H1 (cell line): ENCODE measurements at regions not wholly inside any gene's neighbourhood (a gene's known extent, or its start where the extent isn't known, plus 50 kb on each side); places are given as distances from the start of the nearest gene placed in this dataset.

Source experiments
- CTCF ChIA-PET: fragments of 300-600 bp; sonication (Branson Sonifier 250); formaldehyde crosslinking; loops from one replicate; lab custom pipeline; 2021; ENCODE audit not compliant: partially characterized antibody; lab: Charles Lee
- POLR2A ChIA-PET: fragments of 300-600 bp; sonication (Branson Sonifier 250); formaldehyde crosslinking; loops from one replicate; lab custom pipeline; 2021; ENCODE audit warnings: inconsistent platforms; ENCODE audit not compliant: partially characterized antibody; lab: Charles Lee
- DNase-seq, 2 experiments: peaks; one replicate each; pipeline versions ENCODE4 v3.0.0 to v3.0.0-alpha.2; 2010 to 2022; ENCODE audit warnings: low spot score in 2 of 2, low read depth in 1 of 2, mixed read lengths in 1 of 2
- FAIRE-seq: peaks from 2 replicates; lab custom pipeline; 2011; peaks lifted over from hg19 to GRCh38; lab: Jason Lieb, UNC
- H2AFZ ChIP-seq: 2 replicates; pipeline ENCODE4 v1.8.1; 2012; ENCODE audit warnings: low read length, inconsistent platforms
- H2AK5ac ChIP-seq: 2 replicates; pipeline ENCODE4 v1.6.1; 2013; ENCODE audit warnings: low read depth, low read length
- H2BK120ac ChIP-seq: replicated peaks from 2 replicates; pipeline ENCODE3; 2013; ENCODE audit warnings: low read depth, low read length, inconsistent platforms
- H2BK12ac ChIP-seq: 2 replicates; pipeline ENCODE4 v1.6.1; 2013; ENCODE audit warnings: low read depth, low read length
- H2BK15ac ChIP-seq: 2 replicates; pipeline ENCODE4 v1.6.1; 2013; ENCODE audit warnings: low read length
- H2BK20ac ChIP-seq: 2 replicates; pipeline ENCODE4 v1.6.1; 2013; ENCODE audit warnings: low read length
- H2BK5ac ChIP-seq: 2 replicates; pipeline ENCODE4 v1.6.1; 2013; ENCODE audit warnings: low read depth, low read length
- H3K14ac ChIP-seq: 2 replicates; pipeline ENCODE4 v1.6.1; 2013; ENCODE audit warnings: inconsistent platforms; ENCODE audit not compliant: insufficient read length
- H3K18ac ChIP-seq: 2 replicates; pipeline ENCODE4 v1.6.1; 2013; ENCODE audit warnings: low read length; ENCODE audit errors: extremely low read depth
- H3K23ac ChIP-seq: 2 replicates; pipeline ENCODE4 v1.6.1; 2013; ENCODE audit warnings: inconsistent platforms; ENCODE audit not compliant: insufficient read length
- H3K23me2 ChIP-seq: 2 replicates; pipeline ENCODE4 v1.6.1; 2013; ENCODE audit warnings: low read depth, low read length
- H3K27ac ChIP-seq: 2 replicates; pipeline ENCODE4 v1.6.1; 2011; ENCODE audit warnings: low read depth, low read length, inconsistent platforms
- H3K27me3 ChIP-seq, 4 experiments: replicated peaks in 1 of 4; 1 replicate in 1 of 4; 2 replicates in 3 of 4; pipeline versions ENCODE4 v1.6.1 to v1.8.1; 2011 to 2013; ENCODE audit warnings: low read length in 3 of 4, mild to moderate bottlenecking in 3 of 4, inconsistent platforms in 2 of 4, mixed read lengths in 2 of 4, moderate library complexity in 1 of 4; ENCODE audit not compliant: control insufficient read depth in 3 of 4, insufficient read depth in 3 of 4; ENCODE audit errors: extremely low read depth in 1 of 4
- H3K36me3 ChIP-seq, 4 experiments: 2 replicates each; pipeline versions ENCODE4 v1.6.1 to v1.8.1; 2011 to 2013; ENCODE audit warnings: mild to moderate bottlenecking in 4 of 4, low read length in 3 of 4, moderate library complexity in 2 of 4, control low read depth in 1 of 4, inconsistent platforms in 1 of 4; ENCODE audit not compliant: insufficient read depth in 4 of 4, control insufficient read depth in 2 of 4
- H3K4ac ChIP-seq: replicated peaks from 2 replicates; pipeline ENCODE3; 2013; ENCODE audit warnings: low read length, low read depth, mixed read lengths, inconsistent platforms; ENCODE audit not compliant: insufficient read length
- H3K4me1 ChIP-seq, 4 experiments: replicated peaks in 1 of 4; 1 replicate in 1 of 4; 2 replicates in 3 of 4; pipeline versions ENCODE4 v1.6.1 to v1.8.1; 2011 to 2013; ENCODE audit warnings: low read length in 3 of 4, inconsistent platforms in 2 of 4, mixed read lengths in 1 of 4; ENCODE audit not compliant: insufficient read depth in 4 of 4, control insufficient read depth in 3 of 4
- H3K4me2 ChIP-seq, 2 experiments: 2 replicates each; pipeline versions ENCODE4 v1.6.1 to v1.8.1; 2011 to 2013; ENCODE audit warnings: low read depth in 2 of 2, low read length in 2 of 2, control low read depth in 1 of 2, inconsistent platforms in 1 of 2, mild to moderate bottlenecking in 1 of 2; ENCODE audit not compliant: insufficient read depth in 1 of 2
- H3K4me3 ChIP-seq, 4 experiments: fragments of 200-600, 300-600 bp in 1 of 4; sonication (generic), shearing (Covaris generic), sonication (Bioruptor Twin) in 1 of 4; 2 replicates each; pipeline versions ENCODE4 v1.5.1 to v1.8.1; 2011 to 2016; ENCODE audit warnings: low read length in 4 of 4, low read depth in 3 of 4, control low read depth in 2 of 4, inconsistent platforms in 2 of 4, mild to moderate bottlenecking in 2 of 4, mixed read lengths in 1 of 4, moderate library complexity in 1 of 4; ENCODE audit not compliant: insufficient read depth in 2 of 4; ENCODE audit errors: extremely low read depth in 1 of 4
- H3K56ac ChIP-seq: replicated peaks from 2 replicates; pipeline ENCODE3; 2013; ENCODE audit warnings: low read depth, mild to moderate bottlenecking, mixed read lengths, low read length, inconsistent platforms; ENCODE audit not compliant: insufficient read length
- H3K79me1 ChIP-seq: 2 replicates; pipeline ENCODE4 v1.6.1; 2013; ENCODE audit warnings: low read depth, low read length, control low read depth
- H3K79me2 ChIP-seq, 2 experiments: 2 replicates each; pipeline versions ENCODE4 v1.6.1 to v1.8.1; 2012 to 2013; ENCODE audit warnings: low read length in 2 of 2, mild to moderate bottlenecking in 2 of 2, inconsistent platforms in 1 of 2; ENCODE audit not compliant: insufficient read depth in 2 of 2, control insufficient read depth in 1 of 2
- H3K9ac ChIP-seq, 4 experiments: replicated peaks in 1 of 4; 1 replicate in 1 of 4; 2 replicates in 3 of 4; pipeline versions ENCODE4 v1.6.1 to v1.8.1; 2011 to 2013; ENCODE audit warnings: low read depth in 3 of 4, low read length in 3 of 4, control low read depth in 2 of 4, mild to moderate bottlenecking in 2 of 4, moderate library complexity in 2 of 4, inconsistent platforms in 1 of 4; ENCODE audit errors: extremely low read depth in 1 of 4
- H3K9me3 ChIP-seq, 2 experiments: 2 replicates each; pipeline versions ENCODE4 v1.6.1 to v1.8.1; 2012 to 2013; ENCODE audit warnings: mild to moderate bottlenecking in 2 of 2, moderate library complexity in 2 of 2, control low read depth in 1 of 2, inconsistent platforms in 1 of 2, low read depth in 1 of 2, low read length in 1 of 2, mixed read lengths in 1 of 2; ENCODE audit not compliant: insufficient read depth in 2 of 2
- H4K20me1 ChIP-seq, 2 experiments: replicated peaks in 1 of 2; 2 replicates each; pipeline versions ENCODE3 to v1.8.1; 2011 to 2013; ENCODE audit warnings: inconsistent platforms in 2 of 2, low read length in 2 of 2, mild to moderate bottlenecking in 1 of 2; ENCODE audit not compliant: insufficient read depth in 2 of 2, control insufficient read depth in 1 of 2
- H4K5ac ChIP-seq: 2 replicates; pipeline ENCODE4 v1.6.1; 2013; ENCODE audit warnings: low read length, low read depth, mixed read lengths, inconsistent platforms; ENCODE audit not compliant: insufficient read length
- H4K8ac ChIP-seq: 2 replicates; pipeline ENCODE4 v1.8.0; 2013; ENCODE audit warnings: mild to moderate bottlenecking, moderate library complexity, low read length, inconsistent platforms; ENCODE audit not compliant: insufficient read depth; ENCODE audit errors: extremely low read depth
- H4K91ac ChIP-seq: replicated peaks from 2 replicates; pipeline ENCODE3; 2013; ENCODE audit warnings: low read length, mixed read lengths, inconsistent platforms; ENCODE audit not compliant: insufficient read length
- WGBS, 2 experiments: shearing (Covaris generic) in 1 of 2; methylation state at CpG; one replicate each; pipeline versions ENCODE4 v1.1.6 to v1.1.7; 2013 to 2015; ENCODE audit warnings: low lambda C conversion rate in 2 of 2, mixed read lengths in 2 of 2, inconsistent platforms in 1 of 2, low coverage in 1 of 2, missing lambda C conversion rate in 1 of 2; ENCODE audit not compliant: insufficient replicate concordance in 2 of 2, insufficient coverage in 1 of 2, insufficient read length in 1 of 2; ENCODE audit errors: extremely low coverage in 1 of 2, missing lambda C conversion rate in 1 of 2; 5-methylcytosine and 5-hydroxymethylcytosine counted together
- TF ChIP-seq, protein P1 (sequence below): fragments of 300-600 bp; sonication (generic); IDR thresholded peaks from 2 replicates; pipeline ENCODE4 v1.7.1; 2012; ENCODE audit warnings: low read length, moderate library complexity, mild to moderate bottlenecking, inconsistent platforms; ENCODE audit not compliant: insufficient replicate concordance

DNA sequence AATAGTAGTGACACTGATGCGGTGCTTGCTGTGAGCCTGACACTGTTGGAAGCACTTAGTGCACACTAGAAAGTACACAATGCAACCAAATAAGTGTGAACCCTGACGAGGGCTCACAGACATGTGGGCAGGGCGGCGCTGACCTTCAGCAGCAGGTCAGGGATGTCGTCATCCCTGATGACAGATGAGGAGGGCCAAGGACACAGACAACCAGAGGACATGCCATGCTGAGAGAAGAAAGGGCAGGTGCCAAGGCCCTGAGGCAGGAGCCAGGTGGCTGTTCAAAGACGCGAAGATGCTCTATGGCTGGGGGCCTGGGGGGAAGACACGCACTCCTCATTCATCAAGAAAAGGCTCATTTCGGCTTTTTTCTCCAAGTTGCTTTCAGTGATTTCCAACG, 176.4 kb upstream of the CST7 start:
- Histone ChIP-seq H3K9ac (no peak overlapping the region), H3K36me3 (no peaks in the 10 kb centered on the region), H3K23me2 (no peaks in the 10 kb centered on the region; the same call in 1 of the 2 replicates), H3K23ac (no peak overlapping the region), H4K91ac (no peak overlapping the region), H4K8ac (no peak overlapping the region), H2BK20ac (no peak overlapping the region), H3K27me3 (no peaks in the 10 kb centered on the region), H3K18ac (no peak overlapping the region), H3K4me3 (no peak overlapping the region), H4K20me1 (no peaks in the 10 kb centered on the region), H3K27ac (no peak overlapping the region), H3K79me1 (no peaks in the 10 kb centered on the region), H4K5ac (no peak overlapping the region), H3K4ac (no peak overlapping the region), H2AFZ (no peak overlapping the region), H3K4me1 (no peaks in the 10 kb centered on the region), H2AK5ac (no peak overlapping the region), H3K4me2 (no peak overlapping the region), H2BK12ac (no peak overlapping the region), H2BK120ac (no peak overlapping the region), H3K79me2 (no peaks in the 10 kb centered on the region), H3K9me3 (no peaks in the 10 kb centered on the region), H2BK15ac (no peak overlapping the region), H3K14ac (no peak overlapping the region), H3K56ac (no peak overlapping the region), H2BK5ac (no peak overlapping the region)
- POLR2A ChIA-PET, result no interaction called here
- FAIRE-seq (no peak), DNase-seq (no peak)
- 89% methylated on average over 10 of the region's 10 CpGs; no CpG with 5 or more reads in 1 of the 2 experiments for WGBS, 2 experiments
- CTCF ChIA-PET, result interaction anchor here (2.1 kb wide), 1 partner anchor 8 kb away, joined by 10 read pairs; no protein-coding TSS in a partner anchor
- TF ChIP-seq, protein P1, sequence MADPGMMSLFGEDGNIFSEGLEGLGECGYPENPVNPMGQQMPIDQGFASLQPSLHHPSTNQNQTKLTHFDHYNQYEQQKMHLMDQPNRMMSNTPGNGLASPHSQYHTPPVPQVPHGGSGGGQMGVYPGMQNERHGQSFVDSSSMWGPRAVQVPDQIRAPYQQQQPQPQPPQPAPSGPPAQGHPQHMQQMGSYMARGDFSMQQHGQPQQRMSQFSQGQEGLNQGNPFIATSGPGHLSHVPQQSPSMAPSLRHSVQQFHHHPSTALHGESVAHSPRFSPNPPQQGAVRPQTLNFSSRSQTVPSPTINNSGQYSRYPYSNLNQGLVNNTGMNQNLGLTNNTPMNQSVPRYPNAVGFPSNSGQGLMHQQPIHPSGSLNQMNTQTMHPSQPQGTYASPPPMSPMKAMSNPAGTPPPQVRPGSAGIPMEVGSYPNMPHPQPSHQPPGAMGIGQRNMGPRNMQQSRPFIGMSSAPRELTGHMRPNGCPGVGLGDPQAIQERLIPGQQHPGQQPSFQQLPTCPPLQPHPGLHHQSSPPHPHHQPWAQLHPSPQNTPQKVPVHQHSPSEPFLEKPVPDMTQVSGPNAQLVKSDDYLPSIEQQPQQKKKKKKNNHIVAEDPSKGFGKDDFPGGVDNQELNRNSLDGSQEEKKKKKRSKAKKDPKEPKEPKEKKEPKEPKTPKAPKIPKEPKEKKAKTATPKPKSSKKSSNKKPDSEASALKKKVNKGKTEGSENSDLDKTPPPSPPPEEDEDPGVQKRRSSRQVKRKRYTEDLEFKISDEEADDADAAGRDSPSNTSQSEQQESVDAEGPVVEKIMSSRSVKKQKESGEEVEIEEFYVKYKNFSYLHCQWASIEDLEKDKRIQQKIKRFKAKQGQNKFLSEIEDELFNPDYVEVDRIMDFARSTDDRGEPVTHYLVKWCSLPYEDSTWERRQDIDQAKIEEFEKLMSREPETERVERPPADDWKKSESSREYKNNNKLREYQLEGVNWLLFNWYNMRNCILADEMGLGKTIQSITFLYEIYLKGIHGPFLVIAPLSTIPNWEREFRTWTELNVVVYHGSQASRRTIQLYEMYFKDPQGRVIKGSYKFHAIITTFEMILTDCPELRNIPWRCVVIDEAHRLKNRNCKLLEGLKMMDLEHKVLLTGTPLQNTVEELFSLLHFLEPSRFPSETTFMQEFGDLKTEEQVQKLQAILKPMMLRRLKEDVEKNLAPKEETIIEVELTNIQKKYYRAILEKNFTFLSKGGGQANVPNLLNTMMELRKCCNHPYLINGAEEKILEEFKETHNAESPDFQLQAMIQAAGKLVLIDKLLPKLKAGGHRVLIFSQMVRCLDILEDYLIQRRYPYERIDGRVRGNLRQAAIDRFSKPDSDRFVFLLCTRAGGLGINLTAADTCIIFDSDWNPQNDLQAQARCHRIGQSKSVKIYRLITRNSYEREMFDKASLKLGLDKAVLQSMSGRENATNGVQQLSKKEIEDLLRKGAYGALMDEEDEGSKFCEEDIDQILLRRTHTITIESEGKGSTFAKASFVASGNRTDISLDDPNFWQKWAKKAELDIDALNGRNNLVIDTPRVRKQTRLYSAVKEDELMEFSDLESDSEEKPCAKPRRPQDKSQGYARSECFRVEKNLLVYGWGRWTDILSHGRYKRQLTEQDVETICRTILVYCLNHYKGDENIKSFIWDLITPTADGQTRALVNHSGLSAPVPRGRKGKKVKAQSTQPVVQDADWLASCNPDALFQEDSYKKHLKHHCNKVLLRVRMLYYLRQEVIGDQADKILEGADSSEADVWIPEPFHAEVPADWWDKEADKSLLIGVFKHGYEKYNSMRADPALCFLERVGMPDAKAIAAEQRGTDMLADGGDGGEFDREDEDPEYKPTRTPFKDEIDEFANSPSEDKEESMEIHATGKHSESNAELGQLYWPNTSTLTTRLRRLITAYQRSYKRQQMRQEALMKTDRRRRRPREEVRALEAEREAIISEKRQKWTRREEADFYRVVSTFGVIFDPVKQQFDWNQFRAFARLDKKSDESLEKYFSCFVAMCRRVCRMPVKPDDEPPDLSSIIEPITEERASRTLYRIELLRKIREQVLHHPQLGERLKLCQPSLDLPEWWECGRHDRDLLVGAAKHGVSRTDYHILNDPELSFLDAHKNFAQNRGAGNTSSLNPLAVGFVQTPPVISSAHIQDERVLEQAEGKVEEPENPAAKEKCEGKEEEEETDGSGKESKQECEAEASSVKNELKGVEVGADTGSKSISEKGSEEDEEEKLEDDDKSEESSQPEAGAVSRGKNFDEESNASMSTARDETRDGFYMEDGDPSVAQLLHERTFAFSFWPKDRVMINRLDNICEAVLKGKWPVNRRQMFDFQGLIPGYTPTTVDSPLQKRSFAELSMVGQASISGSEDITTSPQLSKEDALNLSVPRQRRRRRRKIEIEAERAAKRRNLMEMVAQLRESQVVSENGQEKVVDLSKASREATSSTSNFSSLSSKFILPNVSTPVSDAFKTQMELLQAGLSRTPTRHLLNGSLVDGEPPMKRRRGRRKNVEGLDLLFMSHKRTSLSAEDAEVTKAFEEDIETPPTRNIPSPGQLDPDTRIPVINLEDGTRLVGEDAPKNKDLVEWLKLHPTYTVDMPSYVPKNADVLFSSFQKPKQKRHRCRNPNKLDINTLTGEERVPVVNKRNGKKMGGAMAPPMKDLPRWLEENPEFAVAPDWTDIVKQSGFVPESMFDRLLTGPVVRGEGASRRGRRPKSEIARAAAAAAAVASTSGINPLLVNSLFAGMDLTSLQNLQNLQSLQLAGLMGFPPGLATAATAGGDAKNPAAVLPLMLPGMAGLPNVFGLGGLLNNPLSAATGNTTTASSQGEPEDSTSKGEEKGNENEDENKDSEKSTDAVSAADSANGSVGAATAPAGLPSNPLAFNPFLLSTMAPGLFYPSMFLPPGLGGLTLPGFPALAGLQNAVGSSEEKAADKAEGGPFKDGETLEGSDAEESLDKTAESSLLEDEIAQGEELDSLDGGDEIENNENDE, result no peak
